Spleen (tissue), 11 donors: ENCODE measurements at regions not wholly inside any gene's neighbourhood (a gene's known extent, or its start where the extent isn't known, plus 50 kb on each side); places are given as distances from the start of the nearest gene placed in this dataset.

Source experiments
- DNase-seq: peaks from one replicate; pipeline ENCODE4 v3.0.0-alpha.2; 2020
- H3K27ac ChIP-seq, 8 donors: fragments of 200-600 bp; sonication (generic) in 7 of 8; 1 replicate in 4 of 8; 2 replicates in 4 of 8; pipeline versions ENCODE4 v1.5.0 to v1.8.0; 2016 to 2021; ENCODE audit warnings: inconsistent platforms in 4 of 8, mild to moderate bottlenecking in 4 of 8, moderate library complexity in 1 of 8
- H3K27me3 ChIP-seq, 7 donors: fragments of 200-600 bp; sonication (generic) in 6 of 7; replicated peaks in 1 of 7; 1 replicate in 4 of 7; 2 replicates in 3 of 7; pipeline versions ENCODE4 v1.5.0 to v1.8.0; 2016 to 2021; ENCODE audit warnings: inconsistent platforms in 3 of 7, mild to moderate bottlenecking in 1 of 7
- H3K36me3 ChIP-seq, 6 donors: fragments of 200-600 bp; sonication (generic) in 5 of 6; 1 replicate in 4 of 6; 2 replicates in 2 of 6; pipeline versions ENCODE4 v1.5.0 to v1.8.0; 2016 to 2021; ENCODE audit warnings: inconsistent platforms in 2 of 6
- H3K4me1 ChIP-seq, 6 donors: fragments of 200-600 bp; sonication (generic) in 5 of 6; 1 replicate in 3 of 6; 2 replicates in 3 of 6; pipeline versions ENCODE4 v1.5.0 to v1.8.0; 2016 to 2021; ENCODE audit warnings: inconsistent platforms in 3 of 6
- H3K4me3 ChIP-seq, 8 donors: fragments of 200-600 bp; sonication (generic) in 7 of 8; 1 replicate in 4 of 8; 2 replicates in 4 of 8; pipeline versions ENCODE4 v1.5.0 to v1.8.0; 2016 to 2021; ENCODE audit warnings: inconsistent platforms in 4 of 8, mild to moderate bottlenecking in 4 of 8, moderate library complexity in 2 of 8
- H3K9me3 ChIP-seq, 8 donors: fragments of 200-600 bp; sonication (generic) in 7 of 8; 1 replicate in 4 of 8; 2 replicates in 4 of 8; pipeline versions ENCODE4 v1.5.0 to v1.8.0; 2016 to 2021; ENCODE audit warnings: inconsistent platforms in 4 of 8
- POLR2A ChIP-seq, 3 donors: fragments of 450-650 bp; IDR thresholded peaks; one replicate each; pipeline ENCODE4 v1.5.1; 2017; ENCODE audit warnings: antibody characterized with exemption in 3 of 3, mild to moderate bottlenecking in 1 of 3
- POLR2AphosphoS5 ChIP-seq, 3 donors: sonication (generic); formaldehyde crosslinking; IDR thresholded peaks; one replicate each; pipeline ENCODE4 v1.5.1; 2017; ENCODE audit warnings: antibody characterized with exemption in 3 of 3
- WGBS, 5 donors: extraction: QIAGEN DNeasy Blood & Tissue Kit in 3 of 5; methylation state at CpG; one replicate each; pipeline versions ENCODE4 v1.1.5 to v1.1.7; 2013 to 2018; 5-methylcytosine and 5-hydroxymethylcytosine counted together
- intact Hi-C: fragments of 100-400 bp; cut with DNase I; formaldehyde crosslinking; loops from one replicate; pipeline ENCODE4 v1.15.0; 2023; ENCODE audit warnings: low total_unique reads
- TF ChIP-seq, protein P1 (sequence below), 11 experiments: fragments of 200-600 bp in 7 of 11; fragments of 450-650 bp in 4 of 11; sonication (generic) in 4 of 11; IDR thresholded peaks in 8 of 11; conservative IDR thresholded peaks in 3 of 11; 1 replicate in 7 of 11; 2 replicates in 4 of 11; pipeline versions ENCODE4 v1.4.0 to v1.8.0; 2016 to 2021; ENCODE audit warnings: antibody characterized with exemption in 11 of 11, inconsistent platforms in 4 of 11, mild to moderate bottlenecking in 1 of 11
- donor health status: healthy with polysubstance abuse.
- donor health status: DM: no; HTN: no; CAD: no; lungs with moderate emphysema.
- donor health status: DM: no; HTN: no; CAD: no.
- donor health status: Bipolar disorder and iron deficiency.
- donor health status: healthy.
- donor health status: DM: no; HTN: no; CAD: no.
- donor health status: DM: yes; HTN: yes; CAD: no.

DNA sequence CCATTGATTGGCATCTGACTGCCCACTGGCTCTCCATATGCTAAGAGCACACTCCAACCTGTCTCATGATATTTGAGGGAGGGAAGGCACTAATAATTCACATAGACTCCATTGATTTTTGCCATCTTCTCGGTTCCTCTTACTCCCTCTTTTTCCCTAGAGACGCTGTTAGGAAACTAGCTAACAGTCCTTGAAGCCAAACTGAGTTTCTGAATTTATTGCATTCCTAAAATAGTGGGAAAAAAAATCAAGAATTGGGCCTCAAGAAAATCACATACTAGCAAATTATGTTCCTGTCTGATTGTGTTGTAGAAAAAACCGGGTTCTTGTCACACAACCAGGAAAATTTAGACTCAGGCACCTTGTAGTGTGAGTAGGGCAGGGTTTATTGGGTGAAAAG is 86.4 kb upstream of the SLC7A1 start:
- WGBS, 5 donors = 72 to 79% (median 72%) methylated on average over 3 of the region's 3 CpGs
- Histone ChIP-seq H3K9me3 (peaks cover 0 to 10% (median 3%) of the 10 kb centered on the region in 8 donors), H3K27me3 (peaks cover 0 to 1% (median 0%) of the 10 kb centered on the region in 7 donors)

GRCh38 chr13:29679396-29680053 is 84.0 kb upstream of the SLC7A1 start:
- TF ChIP-seq POLR2A (IDR thresholded peaks at IDR 0.05) (no peak), POLR2AphosphoS5 (IDR thresholded peaks at IDR 0.05) (peak in 2 of 3 donors; percentile 84 to 87)
- WGBS, 5 donors = 40 to 62% (median 54%) methylated on average over 9 of the region's 9 CpGs
- H3K4me1 ChIP-seq = no peaks in the 10 kb centered on the region
- DNase-seq = peak; percentile 80
- H3K27ac ChIP-seq = peak overlapping the region in 7 of 8 donors; percentile 23 to 70 (median 53)
- H3K4me3 ChIP-seq = no peak overlapping the region
- H3K27me3 ChIP-seq = peaks cover 0 to 3% (median 0%) of the 10 kb centered on the region in 7 donors
- no peaks in the 10 kb centered on the region for H3K36me3 ChIP-seq
- intact Hi-C loops = no loop called here
- H3K9me3 ChIP-seq = peaks cover 0 to 10% (median 3%) of the 10 kb centered on the region in 8 donors

More for the DNA sequence above, 86.4 kb upstream of the SLC7A1 start:
- no peak for DNase-seq
- Histone ChIP-seq H3K36me3 (no peaks in the 10 kb centered on the region), H3K4me1 (no peaks in the 10 kb centered on the region), H3K4me3 (no peak overlapping the region), H3K27ac (no peak overlapping the region)
- intact Hi-C loops = no loop called here
- TF ChIP-seq, protein P1, sequence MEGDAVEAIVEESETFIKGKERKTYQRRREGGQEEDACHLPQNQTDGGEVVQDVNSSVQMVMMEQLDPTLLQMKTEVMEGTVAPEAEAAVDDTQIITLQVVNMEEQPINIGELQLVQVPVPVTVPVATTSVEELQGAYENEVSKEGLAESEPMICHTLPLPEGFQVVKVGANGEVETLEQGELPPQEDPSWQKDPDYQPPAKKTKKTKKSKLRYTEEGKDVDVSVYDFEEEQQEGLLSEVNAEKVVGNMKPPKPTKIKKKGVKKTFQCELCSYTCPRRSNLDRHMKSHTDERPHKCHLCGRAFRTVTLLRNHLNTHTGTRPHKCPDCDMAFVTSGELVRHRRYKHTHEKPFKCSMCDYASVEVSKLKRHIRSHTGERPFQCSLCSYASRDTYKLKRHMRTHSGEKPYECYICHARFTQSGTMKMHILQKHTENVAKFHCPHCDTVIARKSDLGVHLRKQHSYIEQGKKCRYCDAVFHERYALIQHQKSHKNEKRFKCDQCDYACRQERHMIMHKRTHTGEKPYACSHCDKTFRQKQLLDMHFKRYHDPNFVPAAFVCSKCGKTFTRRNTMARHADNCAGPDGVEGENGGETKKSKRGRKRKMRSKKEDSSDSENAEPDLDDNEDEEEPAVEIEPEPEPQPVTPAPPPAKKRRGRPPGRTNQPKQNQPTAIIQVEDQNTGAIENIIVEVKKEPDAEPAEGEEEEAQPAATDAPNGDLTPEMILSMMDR (IDR thresholded peaks at IDR 0.05 in 8 of 11, conservative IDR thresholded peaks at IDR 0.05 in 3 of 11) = no peak
- TF ChIP-seq POLR2A (IDR thresholded peaks at IDR 0.05) (no peak), POLR2AphosphoS5 (IDR thresholded peaks at IDR 0.05) (no peak)

DNA sequence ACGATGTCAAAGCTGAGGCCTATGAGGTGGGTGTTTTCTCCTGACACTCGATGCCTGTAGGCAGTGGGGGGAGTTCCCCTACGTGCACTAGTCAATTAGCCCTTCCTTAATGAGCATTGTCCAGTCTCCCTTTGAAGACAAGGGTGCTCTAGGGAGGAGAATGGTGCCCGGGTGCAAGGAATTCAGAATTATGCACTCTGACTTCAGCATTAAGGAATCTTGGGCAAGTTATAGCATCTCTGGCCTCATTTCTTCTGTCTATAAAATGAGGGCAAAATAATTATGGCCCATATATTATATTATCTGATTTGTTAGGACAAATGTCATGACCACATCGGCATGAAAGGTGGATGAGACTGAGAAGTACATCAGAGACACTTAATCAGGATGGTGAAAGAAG is 82.1 kb upstream of the SLC7A1 start:
- WGBS, 5 donors = 81 to 87% (median 86%) methylated on average over 5 of the region's 5 CpGs
- Histone ChIP-seq H3K9me3 (no peaks in the 10 kb centered on the region), H3K27ac (no peak overlapping the region), H3K36me3 (no peaks in the 10 kb centered on the region), H3K4me3 (no peak overlapping the region), H3K27me3 (peaks cover 0 to 3% (median 0%) of the 10 kb centered on the region in 7 donors), H3K4me1 (no peaks in the 10 kb centered on the region)
- DNase-seq = no peak
- TF ChIP-seq, protein P1 (IDR thresholded peaks at IDR 0.05 in 8 of 11, conservative IDR thresholded peaks at IDR 0.05 in 3 of 11) = no peak
- TF ChIP-seq POLR2A (IDR thresholded peaks at IDR 0.05) (no peak), POLR2AphosphoS5 (IDR thresholded peaks at IDR 0.05) (no peak)
- intact Hi-C loops = no loop called here

DNA sequence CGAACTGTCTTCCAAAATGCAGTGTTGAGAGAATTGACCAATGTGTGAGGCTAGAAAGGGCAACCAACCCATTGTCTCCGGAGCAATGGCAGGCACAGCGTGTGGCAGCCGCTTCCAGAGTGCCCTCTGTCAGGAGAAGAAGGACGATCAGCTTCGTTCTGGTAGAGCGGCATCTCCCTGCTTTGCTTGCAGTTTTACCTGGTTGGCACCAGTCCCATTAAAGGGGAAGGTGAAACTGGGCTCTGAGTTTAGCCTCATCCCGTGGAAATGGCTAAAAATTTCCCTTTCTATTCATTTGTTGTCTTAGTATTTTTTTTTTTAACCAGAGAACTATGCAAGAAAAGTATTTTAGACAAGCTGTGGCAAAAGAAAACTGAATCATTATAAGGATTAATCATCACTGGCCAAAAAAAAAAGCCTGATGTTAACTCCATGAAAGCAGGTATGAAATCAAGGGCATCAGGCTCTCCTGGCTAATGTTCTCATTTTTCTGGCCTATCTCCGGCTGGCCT is 81.5 kb upstream of the SLC7A1 start:
- DNase-seq = no peak
- intact Hi-C loops = no loop called here
- no peaks in the 10 kb centered on the region for H3K4me1 ChIP-seq
- WGBS, 5 donors = 80 to 89% (median 85%) methylated on average over 9 of the region's 9 CpGs
- H3K27ac ChIP-seq = no peak overlapping the region
- no peaks in the 10 kb centered on the region for H3K36me3 ChIP-seq
- no peak overlapping the region for H3K4me3 ChIP-seq
- no peaks in the 10 kb centered on the region for H3K9me3 ChIP-seq
- no peak for TF ChIP-seq POLR2AphosphoS5 (IDR thresholded peaks at IDR 0.05)
- no peak for TF ChIP-seq POLR2A (IDR thresholded peaks at IDR 0.05)
- H3K27me3 ChIP-seq = peaks cover 0 to 3% (median 0%) of the 10 kb centered on the region in 7 donors

DNA sequence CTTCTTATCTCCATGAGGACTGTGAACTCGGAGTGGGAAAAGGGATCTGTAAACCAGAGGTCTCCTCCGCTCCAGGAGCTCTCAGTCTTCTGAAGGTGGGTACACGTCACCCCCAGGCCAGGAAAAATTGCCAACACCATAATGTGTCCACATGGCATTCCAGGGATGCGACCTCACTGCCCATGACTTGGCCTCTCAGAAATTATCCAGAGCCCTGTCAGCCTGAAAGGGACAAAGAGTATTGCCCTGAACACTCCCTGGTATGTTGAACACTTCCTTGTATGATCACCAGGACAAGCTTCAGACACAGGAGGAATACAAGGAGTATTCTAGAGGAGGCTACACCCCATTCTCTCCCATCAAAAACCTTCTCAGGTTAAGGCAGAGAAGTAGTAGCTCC is 81.0 kb upstream of the SLC7A1 start:
- WGBS, 5 donors = 85 to 92% (median 89%) methylated on average over 4 of the region's 4 CpGs
- intact Hi-C loops = no loop called here
- DNase-seq = no peak
- H3K4me1 ChIP-seq = no peaks in the 10 kb centered on the region
- TF ChIP-seq POLR2A (IDR thresholded peaks at IDR 0.05) (no peak), POLR2AphosphoS5 (IDR thresholded peaks at IDR 0.05) (no peak)
- TF ChIP-seq, protein P1 (IDR thresholded peaks at IDR 0.05 in 8 of 11, conservative IDR thresholded peaks at IDR 0.05 in 3 of 11) = no peak
- H3K9me3 ChIP-seq = peaks cover 0 to 1% (median 0%) of the 10 kb centered on the region in 8 donors
- no peak overlapping the region for H3K4me3 ChIP-seq
- peaks cover 0 to 3% (median 0%) of the 10 kb centered on the region in 7 donors for H3K27me3 ChIP-seq
- no peak overlapping the region for H3K27ac ChIP-seq
- no peaks in the 10 kb centered on the region for H3K36me3 ChIP-seq
